Fibroblast of skin of left quadriceps (primary cell): ENCODE measurements at regions not wholly inside any gene's neighbourhood (a gene's known extent, or its start where the extent isn't known, plus 50 kb on each side); places are given as distances from the start of the nearest gene placed in this dataset.
"Not testable (repeated sequence)": the region's sequence is repeated elsewhere in the genome, so short reads cannot be mapped to it uniquely, and the experiment has no call there.

Experiments
- DNase-seq, 2 experiments: peaks; one replicate each; pipeline ENCODE4 v3.0.0-alpha.2; 2013; ENCODE audit warnings: low read depth in 2 of 2

DNA sequence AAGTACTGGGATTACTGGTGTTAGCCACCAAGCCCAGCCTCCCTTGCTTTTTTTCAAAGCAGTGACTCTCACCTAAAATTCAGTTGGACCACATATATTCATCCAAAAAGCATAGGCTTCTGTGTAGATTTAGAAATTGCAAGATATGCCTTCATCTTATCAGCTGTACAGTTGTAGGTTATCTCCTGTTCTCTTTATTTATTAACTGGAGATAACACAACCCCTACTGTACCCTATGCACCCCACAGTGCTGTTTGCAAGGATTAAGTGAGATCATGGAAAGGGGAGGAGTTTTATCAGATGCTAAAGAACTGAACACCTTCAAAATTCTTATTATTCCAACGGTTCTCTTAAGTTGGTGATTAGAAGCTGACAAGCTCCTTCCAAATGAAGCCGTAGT lies 164.4 kb upstream of the JARID2 start:
- no peak for DNase-seq

GRCh38 chr6:15082708-15083107 lies 163.2 kb upstream of the JARID2 start:
- no peak for DNase-seq

- DNase-seq: no peak
Observed at GRCh38 chr6:15086348-15087158, 159.3 kb upstream of the JARID2 start.

DNA sequence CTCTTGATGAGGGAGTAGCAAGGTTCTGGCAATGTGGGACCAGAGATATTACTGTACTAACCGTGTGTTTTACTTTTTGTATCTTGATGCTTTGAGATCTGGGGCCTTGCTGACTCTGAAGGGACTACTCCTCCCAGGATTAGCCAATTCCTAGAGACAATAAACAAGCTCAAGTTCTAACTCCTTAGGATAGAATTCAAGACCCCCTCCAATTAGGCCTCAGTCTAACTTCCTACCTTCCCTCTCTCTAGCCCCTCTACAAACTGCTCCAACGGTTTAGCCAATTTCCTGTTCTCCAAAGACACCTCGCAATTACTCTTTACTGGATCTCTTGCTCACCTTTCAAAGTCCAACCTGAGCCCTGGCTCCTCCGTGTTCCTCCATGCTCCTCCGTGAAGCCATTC lies 158.7 kb upstream of the JARID2 start:
- no peak for DNase-seq

DNA sequence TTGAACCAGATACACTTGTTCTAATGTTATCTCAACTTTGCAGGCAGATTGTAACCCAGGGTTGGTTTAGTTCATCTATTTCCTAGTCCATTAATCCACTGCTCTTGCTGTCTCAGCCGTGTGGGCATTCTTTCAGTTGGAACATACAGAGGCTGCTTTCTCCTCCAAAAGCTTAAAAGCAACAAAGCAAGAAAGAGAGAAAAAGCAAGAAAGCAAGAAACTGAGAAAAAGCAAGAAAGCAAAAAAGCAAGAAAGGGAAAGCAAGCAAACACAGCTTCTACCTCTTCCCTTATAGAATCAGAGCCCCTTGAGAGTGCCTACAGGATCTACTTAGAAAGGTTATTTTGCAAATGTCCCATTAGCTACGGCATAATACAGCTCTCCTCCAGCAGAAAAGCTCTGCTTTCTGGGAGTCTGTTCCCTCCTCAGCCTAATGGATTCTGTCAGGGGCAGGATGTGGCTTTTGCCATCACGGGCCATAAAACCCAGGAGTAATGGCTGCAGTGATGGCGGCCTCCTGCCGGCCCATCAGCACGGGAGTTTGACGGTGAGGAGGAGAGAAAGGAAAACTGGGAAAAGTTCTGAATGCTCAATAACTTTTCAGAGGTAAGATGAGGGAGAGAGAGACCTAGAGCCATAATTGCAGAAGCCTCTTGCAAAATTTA lies 156.8 kb upstream of the JARID2 start:
- DNase-seq: no peak

DNA sequence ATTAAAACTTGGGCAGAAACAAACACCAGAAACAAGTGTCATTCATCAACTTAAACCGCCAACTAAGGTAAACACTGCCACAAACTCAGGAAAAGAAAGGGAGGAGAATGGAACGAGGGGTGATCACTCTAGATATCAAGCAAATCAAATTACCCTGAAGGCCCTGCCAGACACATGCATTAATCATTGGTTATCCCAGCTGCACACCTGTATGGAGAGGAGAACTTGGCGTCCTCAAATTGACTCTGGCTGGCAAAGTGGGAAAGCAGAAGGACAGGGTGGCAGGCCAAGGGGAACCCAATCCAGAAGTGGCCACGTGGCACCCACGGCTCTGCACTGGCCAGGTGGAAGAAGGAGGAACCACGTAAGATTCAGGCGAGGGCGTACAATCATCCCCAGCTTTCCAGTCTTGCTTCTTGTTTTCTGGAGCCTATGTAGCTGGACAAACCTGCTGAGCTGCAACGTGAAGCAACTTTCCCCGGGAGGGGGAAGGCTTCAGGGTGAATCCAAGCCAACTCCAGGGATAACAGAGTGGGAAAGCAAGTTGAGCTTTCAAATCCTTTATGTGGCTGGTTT lies 156.2 kb upstream of the JARID2 start:
- no peak for DNase-seq

GRCh38 chr6:15090145-15090579 lies 155.7 kb upstream of the JARID2 start:
- DNase-seq: no peak

DNA sequence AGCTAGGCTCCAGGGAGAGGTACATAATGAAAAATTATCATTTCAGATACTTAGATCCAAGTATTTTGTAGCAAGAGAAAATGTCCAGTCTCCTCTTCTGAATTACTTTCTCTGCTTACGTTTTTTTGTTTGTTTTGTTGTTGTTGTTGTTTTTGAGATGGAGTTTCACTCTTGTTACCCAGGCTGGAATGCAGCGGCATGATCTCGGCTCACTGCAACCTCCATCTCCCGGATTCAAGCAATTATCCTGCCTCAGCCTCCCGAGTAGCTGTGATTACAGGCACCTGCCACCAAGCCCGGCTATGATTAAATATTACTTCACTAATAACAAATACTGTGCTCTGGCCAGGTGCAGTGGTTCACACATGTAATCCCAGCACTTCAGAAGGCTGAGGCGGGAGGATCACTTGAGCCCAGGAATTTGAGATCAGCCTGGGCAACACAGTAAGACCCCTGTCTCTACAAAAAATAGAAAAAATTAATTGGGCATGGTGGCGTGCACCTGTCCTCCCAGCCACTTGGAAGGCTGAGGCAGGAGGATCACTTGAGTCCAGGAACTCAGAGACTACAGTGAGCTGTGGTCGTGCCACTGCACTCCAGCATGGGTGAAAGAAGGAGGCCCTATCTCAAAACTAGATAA lies 155.0 kb upstream of the JARID2 start:
- DNase-seq: no peak

GRCh38 chr6:15096894-15097837 lies 148.7 kb upstream of the JARID2 start:
- DNase-seq: no peak

DNA sequence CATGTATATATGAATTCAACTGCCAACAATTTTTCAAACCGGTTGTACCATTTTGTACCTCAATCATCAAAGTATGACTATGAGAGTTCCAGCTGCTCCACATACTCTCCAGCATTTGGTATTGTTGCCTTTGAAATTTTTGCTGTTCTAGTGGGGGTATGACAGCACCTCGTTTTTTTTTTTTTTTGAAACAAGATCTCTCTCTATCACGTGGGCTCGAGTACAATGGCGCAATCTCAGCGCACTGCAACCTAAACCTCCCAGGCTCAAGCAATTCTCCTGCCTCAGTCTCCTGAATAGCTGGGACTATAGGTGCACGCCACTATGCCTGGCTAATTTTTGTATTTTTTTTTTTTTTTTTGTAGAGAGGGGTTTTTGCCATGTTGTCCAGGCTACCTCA lies 144.7 kb upstream of the JARID2 start:
- DNase-seq: no peak

DNA sequence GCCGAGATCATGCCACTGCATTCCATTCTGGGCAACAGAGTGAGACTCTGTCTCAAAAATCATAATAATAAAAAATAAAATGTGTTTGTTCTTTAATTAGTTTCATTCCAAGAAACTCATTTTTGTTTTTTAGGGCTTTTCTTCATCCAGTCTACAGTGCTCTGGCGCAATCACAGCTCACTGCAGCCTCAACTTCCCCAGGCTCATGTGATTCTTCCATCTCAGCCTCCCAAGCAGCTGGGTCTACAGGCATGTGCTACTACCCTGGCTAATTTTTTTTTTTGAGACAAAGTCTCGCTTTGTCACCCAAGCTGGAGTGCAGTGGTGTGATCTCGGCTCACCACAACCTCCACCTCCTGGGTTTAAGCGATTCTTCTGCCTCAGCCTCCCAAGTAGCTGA lies 143.6 kb upstream of the JARID2 start:
- no peak for DNase-seq

DNA sequence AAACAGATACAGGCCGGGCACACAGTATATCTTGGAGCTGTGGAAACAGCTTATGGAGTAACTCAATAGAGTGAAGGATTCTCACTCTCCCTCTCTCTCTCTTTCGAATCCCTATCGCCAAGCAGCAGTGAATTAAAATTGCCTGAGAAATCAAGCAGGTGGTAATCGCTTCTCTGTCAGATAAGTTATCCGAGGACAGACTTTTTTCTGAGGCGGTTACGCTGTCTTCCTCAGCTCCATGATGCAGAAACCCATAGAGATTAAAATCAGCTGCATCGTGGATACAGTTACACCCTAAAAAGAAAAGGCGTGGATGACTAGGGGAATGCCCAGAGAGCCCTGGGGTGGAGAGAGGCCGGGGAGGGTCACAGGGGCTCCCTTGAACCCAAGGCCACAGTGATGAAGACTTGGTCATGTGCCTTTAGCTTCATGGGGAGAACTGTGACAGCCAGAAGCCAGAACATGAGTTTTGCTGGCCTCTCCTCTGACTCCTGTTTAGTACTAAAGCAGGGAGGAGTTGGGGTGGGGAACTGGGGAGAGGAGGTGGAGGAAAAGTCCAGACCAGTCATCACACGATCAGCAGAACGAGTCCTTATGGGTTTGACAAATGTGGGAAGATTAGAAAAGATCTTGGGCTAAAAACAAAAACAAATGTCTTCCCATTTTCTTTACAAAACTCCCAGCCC lies 138.8 kb upstream of the JARID2 start:
- no peak for DNase-seq

- no peak for DNase-seq
Observed at GRCh38 chr6:15107644-15108382, 138.1 kb upstream of the JARID2 start.

- no peak for DNase-seq
Observed at GRCh38 chr6:15108383-15108715, 137.5 kb upstream of the JARID2 start.

DNA sequence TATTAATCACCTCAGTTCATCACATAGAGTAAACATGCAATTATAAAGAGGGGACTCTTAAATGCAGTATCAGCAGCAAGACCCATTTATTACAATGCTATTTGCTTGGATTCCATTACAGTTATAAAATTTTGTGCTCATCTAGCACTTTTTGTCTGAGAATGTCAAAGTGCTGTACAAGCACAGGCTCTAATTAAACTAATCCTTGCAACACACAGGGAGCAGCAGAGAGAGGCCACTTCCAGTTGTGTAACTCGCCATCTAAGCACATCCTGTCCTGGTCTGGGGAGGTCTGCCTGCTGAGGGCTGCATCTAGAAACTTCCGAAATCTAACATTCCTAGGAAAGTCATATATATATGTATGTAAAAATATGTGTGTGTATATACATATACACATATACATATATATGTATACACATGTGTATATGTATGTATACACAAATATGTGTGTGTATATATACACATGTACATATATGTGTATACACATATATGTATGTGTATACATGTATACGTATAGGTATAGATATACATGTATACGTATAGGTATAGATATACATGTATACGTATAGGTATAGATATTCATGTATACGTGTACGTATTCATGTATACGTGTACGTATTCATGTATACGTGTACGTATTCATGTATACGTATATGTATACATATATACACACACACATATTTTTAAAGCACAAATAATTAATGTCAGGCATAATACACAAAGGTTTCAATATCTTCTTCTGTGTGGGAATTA lies 136.4 kb upstream of the JARID2 start:
- no peak for DNase-seq

DNA sequence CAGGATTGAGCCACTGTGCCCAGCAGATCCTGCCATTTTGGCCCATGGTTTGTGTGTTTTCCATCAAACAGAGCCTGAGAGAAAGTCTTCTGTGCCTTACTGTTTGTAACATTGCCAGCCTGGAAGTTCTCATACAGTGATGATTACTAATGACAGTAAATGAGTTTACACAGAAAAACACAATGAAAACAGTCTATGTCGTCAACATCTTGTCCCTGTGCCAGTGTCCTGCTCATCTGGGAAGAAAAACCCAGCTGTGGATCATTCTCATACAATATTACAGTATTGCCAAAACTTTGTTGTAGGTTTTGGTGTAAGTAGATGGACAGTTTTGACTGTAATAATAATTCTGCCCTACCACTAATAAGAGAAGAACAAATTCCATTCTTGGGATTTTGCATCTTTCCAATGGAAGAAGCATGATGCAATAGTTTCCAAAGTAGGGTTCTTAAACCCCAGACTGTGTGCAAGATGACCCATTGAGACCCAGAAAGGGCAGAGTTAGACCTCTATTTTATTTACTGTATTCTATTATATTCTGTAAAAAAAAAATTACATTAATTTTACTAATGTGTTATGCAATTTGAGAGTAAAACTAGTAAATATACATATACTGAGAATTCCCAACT lies 135.0 kb upstream of the JARID2 start:
- DNase-seq: no peak

GRCh38 chr6:15111576-15111975 lies 134.3 kb upstream of the JARID2 start:
- DNase-seq: not testable (repeated sequence)

DNA sequence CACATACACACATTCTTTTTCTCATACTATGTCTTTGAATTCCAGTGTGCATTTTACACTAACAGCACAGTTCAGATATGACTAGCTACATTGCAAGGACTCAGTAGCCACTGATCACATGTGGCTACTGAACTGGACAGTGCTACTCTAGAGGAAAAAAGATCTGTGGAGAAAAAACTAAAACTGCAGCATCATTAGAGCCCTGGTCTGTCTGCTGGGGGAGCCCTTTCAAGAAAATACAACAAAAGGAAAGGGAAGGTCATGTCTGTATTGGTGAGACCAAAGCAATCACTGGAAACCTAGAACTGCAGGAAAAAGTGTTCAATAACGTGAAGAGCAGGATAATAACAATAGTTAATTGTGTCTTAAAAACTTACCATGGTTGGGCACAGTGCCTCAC lies 132.3 kb upstream of the JARID2 start:
- DNase-seq: no peak

- DNase-seq: no peak
Observed at GRCh38 chr6:15114061-15114460, 131.8 kb upstream of the JARID2 start.
